GM12891 (cell line): ENCODE measurements at regions not wholly inside any gene's neighbourhood (a gene's known extent, or its start where the extent isn't known, plus 50 kb on each side); places are given as distances from the start of the nearest gene placed in this dataset.

Source experiments
- POLR2A ChIP-seq: IDR thresholded peaks from 2 replicates; pipeline ENCODE4 v1.6.1; 2011; ENCODE audit warnings: low read depth, low read length, control low read depth
- POLR2AphosphoS5 ChIP-seq: IDR thresholded peaks from 2 replicates; pipeline ENCODE4 v1.6.1; 2011; ENCODE audit warnings: low read depth, low read length, control low read depth

DNA sequence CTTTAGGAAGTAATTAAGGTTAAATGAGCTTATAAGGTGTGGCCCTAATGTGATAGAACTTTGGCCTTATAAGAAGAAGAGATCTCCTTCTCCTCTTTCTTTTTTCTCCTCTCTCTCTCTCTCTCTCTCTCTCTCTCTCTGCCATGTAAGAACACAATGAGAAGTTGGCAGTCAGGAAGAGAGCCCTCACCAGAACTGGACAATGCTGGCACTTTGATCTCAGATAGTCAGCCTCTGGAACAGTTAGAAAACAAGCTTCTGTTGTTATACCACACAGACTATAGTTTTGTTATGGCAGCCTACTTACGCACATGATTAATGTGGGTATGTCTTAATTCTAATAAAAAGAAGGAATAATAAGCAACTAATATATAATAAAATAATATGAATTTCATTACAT lies 444.2 kb upstream of the LRRC7 start:
- no peak for TF ChIP-seq POLR2A
- no peak for TF ChIP-seq POLR2AphosphoS5
